HFFc6 (cell line): ENCODE measurements at regions not wholly inside any gene's neighbourhood (a gene's known extent, or its start where the extent isn't known, plus 50 kb on each side); places are given as distances from the start of the nearest gene placed in this dataset.

Experiments used
- DNase-seq: peaks from one replicate; pipeline ENCODE4 v3.0.0-alpha.2; 2018
- H3K27ac Mint-ChIP-seq: 2 replicates; pipeline ENCODE4 v1.8.0; 2020; ENCODE audit warnings: mild to moderate bottlenecking, mixed read lengths
- H3K27me3 Mint-ChIP-seq: 2 replicates; pipeline ENCODE4 v1.8.0; 2021; ENCODE audit warnings: mild to moderate bottlenecking, moderate library complexity, mixed read lengths; ENCODE audit not compliant: insufficient read depth
- H3K36me3 Mint-ChIP-seq: 2 replicates; pipeline ENCODE4 v1.8.0; 2021; ENCODE audit warnings: low read depth, mixed read lengths
- H3K4me1 Mint-ChIP-seq: 2 replicates; pipeline ENCODE4 v1.8.0; 2020; ENCODE audit warnings: low read depth, mixed read lengths
- H3K4me3 Mint-ChIP-seq: 2 replicates; pipeline ENCODE4 v1.8.0; 2020; ENCODE audit warnings: mild to moderate bottlenecking, moderate library complexity, mixed read lengths
- H3K9me3 Mint-ChIP-seq: 2 replicates; pipeline ENCODE4 v1.8.0; 2020; ENCODE audit warnings: mild to moderate bottlenecking, mixed read lengths
- TF ChIP-seq, protein P1 (sequence below): fragments of 200-600 bp; sonication (generic); IDR thresholded peaks from 2 replicates; pipeline ENCODE4 v1.5.0; 2021; ENCODE audit warnings: antibody characterized with exemption, mild to moderate bottlenecking

DNA sequence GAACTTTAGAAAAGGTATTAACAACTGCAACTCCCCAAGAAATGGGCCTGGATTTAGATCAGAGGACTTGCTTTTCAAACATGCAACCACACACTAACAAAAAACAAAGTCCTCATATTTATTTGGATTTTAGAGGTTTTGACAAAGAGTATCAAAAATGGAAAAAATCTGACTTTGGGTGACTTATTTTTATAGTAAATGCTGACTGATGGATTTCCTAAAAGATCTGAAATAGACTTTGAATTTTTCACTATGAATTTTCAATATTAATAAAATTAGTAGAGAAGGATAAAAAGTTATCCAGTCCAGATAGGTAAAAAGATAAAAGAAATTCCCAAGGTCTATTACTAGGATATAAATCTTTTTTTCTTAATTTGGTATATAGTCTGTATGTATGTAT is 253.5 kb downstream of the KCNJ2 start:
- TF ChIP-seq, protein P1, sequence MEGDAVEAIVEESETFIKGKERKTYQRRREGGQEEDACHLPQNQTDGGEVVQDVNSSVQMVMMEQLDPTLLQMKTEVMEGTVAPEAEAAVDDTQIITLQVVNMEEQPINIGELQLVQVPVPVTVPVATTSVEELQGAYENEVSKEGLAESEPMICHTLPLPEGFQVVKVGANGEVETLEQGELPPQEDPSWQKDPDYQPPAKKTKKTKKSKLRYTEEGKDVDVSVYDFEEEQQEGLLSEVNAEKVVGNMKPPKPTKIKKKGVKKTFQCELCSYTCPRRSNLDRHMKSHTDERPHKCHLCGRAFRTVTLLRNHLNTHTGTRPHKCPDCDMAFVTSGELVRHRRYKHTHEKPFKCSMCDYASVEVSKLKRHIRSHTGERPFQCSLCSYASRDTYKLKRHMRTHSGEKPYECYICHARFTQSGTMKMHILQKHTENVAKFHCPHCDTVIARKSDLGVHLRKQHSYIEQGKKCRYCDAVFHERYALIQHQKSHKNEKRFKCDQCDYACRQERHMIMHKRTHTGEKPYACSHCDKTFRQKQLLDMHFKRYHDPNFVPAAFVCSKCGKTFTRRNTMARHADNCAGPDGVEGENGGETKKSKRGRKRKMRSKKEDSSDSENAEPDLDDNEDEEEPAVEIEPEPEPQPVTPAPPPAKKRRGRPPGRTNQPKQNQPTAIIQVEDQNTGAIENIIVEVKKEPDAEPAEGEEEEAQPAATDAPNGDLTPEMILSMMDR = no peak
- no peak for DNase-seq
- Mint-ChIP-seq H3K9me3 (peaks cover 44% of the 10 kb centered on the region), H3K27ac (no peak overlapping the region), H3K4me3 (no peak overlapping the region), H3K27me3 (no peaks in the 10 kb centered on the region), H3K4me1 (no peaks in the 10 kb centered on the region), H3K36me3 (no peaks in the 10 kb centered on the region)

- no peaks in the 10 kb centered on the region for H3K27me3 Mint-ChIP-seq
Observed at GRCh38 chr17:70423562-70423961, 254.2 kb downstream of the KCNJ2 start.

DNA sequence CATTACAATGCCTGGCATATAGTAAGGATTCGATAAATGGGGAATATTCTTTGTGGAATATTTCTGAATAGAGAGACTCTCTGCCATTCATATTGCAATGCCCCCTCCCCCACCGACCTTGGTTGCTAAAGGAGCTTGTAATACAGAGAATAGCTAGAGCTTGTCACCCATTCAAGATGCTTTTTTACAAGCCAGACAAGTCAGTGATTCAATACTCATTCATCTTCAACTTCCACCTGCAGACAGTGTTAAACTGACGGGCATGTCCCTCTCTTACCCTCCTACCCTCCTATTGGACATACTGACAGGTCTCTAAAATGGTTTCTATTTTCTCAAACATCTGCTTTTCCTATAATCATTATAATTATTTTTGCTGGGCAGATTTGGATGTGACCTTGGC is 257.4 kb downstream of the KCNJ2 start:
- no peak for DNase-seq
- Mint-ChIP-seq H3K9me3 (peaks cover 25% of the 10 kb centered on the region), H3K4me3 (no peak overlapping the region), H3K36me3 (no peaks in the 10 kb centered on the region), H3K27ac (no peak overlapping the region), H3K27me3 (no peaks in the 10 kb centered on the region), H3K4me1 (no peaks in the 10 kb centered on the region)
- TF ChIP-seq, protein P1 = no peak

More at GRCh38 chr17:70423562-70423961, 254.2 kb downstream of the KCNJ2 start:
- no peaks in the 10 kb centered on the region for H3K36me3 Mint-ChIP-seq
- H3K9me3 Mint-ChIP-seq = peaks cover 45% of the 10 kb centered on the region
- TF ChIP-seq, protein P1 = no peak
- no peak overlapping the region for H3K27ac Mint-ChIP-seq
- no peak overlapping the region for H3K4me3 Mint-ChIP-seq
- no peaks in the 10 kb centered on the region for H3K4me1 Mint-ChIP-seq
- DNase-seq = no peak

DNA sequence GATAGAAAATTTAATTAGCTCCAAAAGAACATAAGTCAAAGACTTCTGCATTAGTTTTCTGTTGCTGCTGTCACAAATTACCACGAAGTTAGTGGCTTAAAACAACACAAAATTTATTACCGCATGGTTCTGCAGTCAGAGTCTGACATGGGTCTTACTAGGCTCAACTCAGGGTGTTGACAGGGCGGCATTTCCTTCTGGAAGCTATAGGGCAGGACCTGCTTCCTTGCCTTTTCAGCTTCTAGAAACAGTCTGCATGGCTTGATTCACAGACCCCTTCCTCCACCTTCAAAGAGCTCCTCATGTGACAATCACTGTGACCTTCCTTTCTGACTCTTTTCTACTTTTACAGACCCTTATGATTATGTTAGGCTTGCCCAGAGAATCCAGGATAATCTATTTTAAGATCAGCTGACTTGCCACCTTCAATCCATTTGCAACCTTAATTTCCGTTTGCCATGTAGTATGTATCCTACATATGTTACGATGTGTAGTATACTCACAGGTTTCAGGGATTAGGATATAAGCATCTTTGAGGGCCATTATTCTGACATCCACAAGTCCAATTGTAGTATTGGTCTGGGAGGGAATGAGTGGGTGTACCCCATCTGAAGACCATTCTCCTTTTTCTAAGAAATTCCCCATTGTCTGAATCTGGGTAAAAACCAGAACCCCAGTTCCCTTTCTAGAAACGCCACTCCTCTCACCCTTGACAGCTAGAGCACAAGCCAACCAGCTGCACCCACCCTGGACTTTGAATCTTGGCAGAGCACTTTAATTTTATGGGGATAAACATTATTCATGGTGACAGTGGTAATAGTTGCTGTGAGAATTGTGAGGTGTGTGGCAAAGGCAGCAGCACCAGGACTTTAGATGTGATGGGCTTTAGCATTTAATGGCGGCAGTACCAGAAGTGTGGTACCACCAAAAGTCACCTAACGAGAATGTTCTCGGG is 265.5 kb downstream of the KCNJ2 start:
- no peak overlapping the region for H3K4me3 Mint-ChIP-seq
- no peak for DNase-seq
- peaks cover 26% of the 10 kb centered on the region for H3K9me3 Mint-ChIP-seq
- no peak overlapping the region for H3K27ac Mint-ChIP-seq
- no peaks in the 10 kb centered on the region for H3K4me1 Mint-ChIP-seq
- no peaks in the 10 kb centered on the region; the same call in 1 of the 2 replicates for H3K36me3 Mint-ChIP-seq
- TF ChIP-seq, protein P1 = no peak
- no peaks in the 10 kb centered on the region for H3K27me3 Mint-ChIP-seq

GRCh38 chr17:70437656-70438055 is 268.3 kb downstream of the KCNJ2 start:
- H3K27ac Mint-ChIP-seq = no peak overlapping the region
- no peaks in the 10 kb centered on the region for H3K27me3 Mint-ChIP-seq
- H3K4me1 Mint-ChIP-seq = no peaks in the 10 kb centered on the region
- no peak for DNase-seq
- no peak overlapping the region for H3K4me3 Mint-ChIP-seq
- peaks cover 21% of the 10 kb centered on the region for H3K9me3 Mint-ChIP-seq
- no peaks in the 10 kb centered on the region; the same call in 1 of the 2 replicates for H3K36me3 Mint-ChIP-seq
- TF ChIP-seq, protein P1 = no peak
